Gastrocnemius medialis (tissue), 4 donors: ENCODE measurements at regions not wholly inside any gene's neighbourhood (a gene's known extent, or its start where the extent isn't known, plus 50 kb on each side); places are given as distances from the start of the nearest gene placed in this dataset.
A peak's percentile ranks its signal among the peaks of the same experiment; 100 is the strongest.

Experiments used
- ATAC-seq, 2 donors: fragments of 150-250 bp; one replicate each; pipeline ENCODE4 v1.9.1; 2016
- DNase-seq, 2 donors: peaks; one replicate each; pipeline ENCODE4 v3.0.0-alpha.2; 2019
- H3K27ac ChIP-seq, 4 donors: fragments of 200-600 bp; sonication (generic); 1 replicate in 1 of 4; 2 replicates in 3 of 4; pipeline ENCODE4 v1.5.1; 2016 to 2018; ENCODE audit warnings: mild to moderate bottlenecking in 2 of 4, moderate library complexity in 1 of 4
- H3K27me3 ChIP-seq, 3 donors: fragments of 200-600 bp; sonication (generic) in 2 of 3; 1 replicate in 1 of 3; 2 replicates in 2 of 3; pipeline versions ENCODE4 v1.5.1 to v1.6.0; 2016 to 2019; ENCODE audit warnings: mild to moderate bottlenecking in 1 of 3, moderate library complexity in 1 of 3
- H3K36me3 ChIP-seq, 2 donors: fragments of 200-600 bp; sonication (generic) in 1 of 2; one replicate each; pipeline ENCODE4 v1.5.1; 2017 to 2018
- H3K4me1 ChIP-seq, 2 donors: fragments of 200-600 bp; sonication (generic) in 1 of 2; one replicate each; pipeline ENCODE4 v1.5.1; 2016 to 2017; ENCODE audit warnings: mild to moderate bottlenecking in 2 of 2
- H3K4me3 ChIP-seq, 4 donors: fragments of 200-600 bp; sonication (generic) in 3 of 4; 1 replicate in 1 of 4; 2 replicates in 3 of 4; pipeline ENCODE4 v1.5.1; 2016 to 2019; ENCODE audit warnings: mild to moderate bottlenecking in 2 of 4
- H3K9me3 ChIP-seq, 3 donors: fragments of 200-600 bp; sonication (generic) in 2 of 3; 1 replicate in 1 of 3; 2 replicates in 2 of 3; pipeline ENCODE4 v1.5.1; 2016 to 2019
- POLR2A ChIP-seq, 2 donors: fragments of 450-650 bp; IDR thresholded peaks; one replicate each; pipeline ENCODE4 v1.6.1; 2017; ENCODE audit warnings: antibody characterized with exemption in 2 of 2, mild to moderate bottlenecking in 2 of 2, moderate library complexity in 2 of 2
- in situ Hi-C, 4 donors: fragments of 200-750 bp; cut with MboI; loops; one replicate each; pipeline versions ENCODE4 v1.15.0 to v1.8.0; 2017; ENCODE audit warnings: low sequenced_read_pairs in 4 of 4
- intact Hi-C: fragments of 100-400 bp; cut with DNase I; formaldehyde crosslinking; loops from one replicate; pipeline ENCODE4 v1.15.1; 2023; ENCODE audit warnings: low total_unique reads
- TF ChIP-seq, protein P1 (sequence below), 5 experiments: fragments of 450-650 bp in 3 of 5; fragments of 200-600 bp in 2 of 5; sonication (generic) in 2 of 5; IDR thresholded peaks in 4 of 5; conservative IDR thresholded peaks in 1 of 5; 1 replicate in 4 of 5; 2 replicates in 1 of 5; pipeline ENCODE4 v1.5.1; 2016 to 2019; ENCODE audit warnings: antibody characterized with exemption in 5 of 5, mild to moderate bottlenecking in 3 of 5, moderate library complexity in 3 of 5

DNA sequence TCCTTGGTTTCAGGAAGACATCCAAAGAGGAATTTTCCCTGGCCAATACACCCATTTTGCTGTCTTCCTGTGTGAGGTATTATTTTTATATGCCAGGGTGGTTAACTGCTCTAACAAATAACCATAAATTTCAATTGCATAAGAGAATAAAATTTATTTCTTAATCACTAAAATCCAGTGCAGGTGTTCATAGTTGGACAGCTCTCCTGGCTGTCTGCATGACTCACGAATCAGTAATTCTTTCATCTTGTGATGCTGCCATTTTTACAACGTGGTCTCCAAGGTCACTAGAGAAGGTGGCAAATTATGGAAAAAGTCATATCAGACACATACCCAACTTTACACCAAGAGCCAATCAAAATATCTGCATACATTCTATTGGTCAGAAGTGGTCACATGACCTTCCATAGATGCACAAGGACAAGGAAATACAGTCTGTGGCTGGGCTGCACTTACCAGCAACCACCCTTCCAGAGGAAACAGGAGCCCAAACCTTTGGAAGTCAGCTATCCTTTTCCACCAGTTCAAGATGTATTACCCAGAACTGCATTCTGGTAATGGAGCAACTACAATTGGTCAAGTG lies 193.5 kb upstream of the PLEKHG7 start:
- TF ChIP-seq POLR2A (IDR thresholded peaks at IDR 0.05): no peak
- intact Hi-C loops: loop anchor here (5.0 to 10.0 kb wide), 2 partner anchors 63 to 264 kb away; no protein-coding TSS in a partner anchor
- DNase-seq (no peak), ATAC-seq (peak; percentile 22 to 34)
- in situ Hi-C loops: no loop called here
- Histone ChIP-seq H3K4me1 (peaks cover 27 to 29% of the 10 kb centered on the region in 2 donors), H3K27ac (no peak overlapping the region), H3K4me3 (no peak overlapping the region), H3K36me3 (no peaks in the 10 kb centered on the region), H3K9me3 (no peaks in the 10 kb centered on the region), H3K27me3 (no peaks in the 10 kb centered on the region)

GRCh38 chr12:92506891-92507290 lies 195.9 kb upstream of the PLEKHG7 start:
- Histone ChIP-seq H3K9me3 (no peaks in the 10 kb centered on the region), H3K4me3 (no peak overlapping the region), H3K36me3 (no peaks in the 10 kb centered on the region), H3K27me3 (no peaks in the 10 kb centered on the region), H3K4me1 (peaks cover 46 to 48% of the 10 kb centered on the region in 2 donors), H3K27ac (peak overlapping the region; percentile 51 to 74 (median 70))
- intact Hi-C loops (loop anchor here (5.0 to 10.0 kb wide), 2 partner anchors 65 to 262 kb away; no protein-coding TSS in a partner anchor), in situ Hi-C loops (no loop called here)
- DNase-seq (no peak), ATAC-seq (no peak)
- TF ChIP-seq, protein P1, sequence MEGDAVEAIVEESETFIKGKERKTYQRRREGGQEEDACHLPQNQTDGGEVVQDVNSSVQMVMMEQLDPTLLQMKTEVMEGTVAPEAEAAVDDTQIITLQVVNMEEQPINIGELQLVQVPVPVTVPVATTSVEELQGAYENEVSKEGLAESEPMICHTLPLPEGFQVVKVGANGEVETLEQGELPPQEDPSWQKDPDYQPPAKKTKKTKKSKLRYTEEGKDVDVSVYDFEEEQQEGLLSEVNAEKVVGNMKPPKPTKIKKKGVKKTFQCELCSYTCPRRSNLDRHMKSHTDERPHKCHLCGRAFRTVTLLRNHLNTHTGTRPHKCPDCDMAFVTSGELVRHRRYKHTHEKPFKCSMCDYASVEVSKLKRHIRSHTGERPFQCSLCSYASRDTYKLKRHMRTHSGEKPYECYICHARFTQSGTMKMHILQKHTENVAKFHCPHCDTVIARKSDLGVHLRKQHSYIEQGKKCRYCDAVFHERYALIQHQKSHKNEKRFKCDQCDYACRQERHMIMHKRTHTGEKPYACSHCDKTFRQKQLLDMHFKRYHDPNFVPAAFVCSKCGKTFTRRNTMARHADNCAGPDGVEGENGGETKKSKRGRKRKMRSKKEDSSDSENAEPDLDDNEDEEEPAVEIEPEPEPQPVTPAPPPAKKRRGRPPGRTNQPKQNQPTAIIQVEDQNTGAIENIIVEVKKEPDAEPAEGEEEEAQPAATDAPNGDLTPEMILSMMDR (IDR thresholded peaks at IDR 0.05 in 4 of 5, conservative IDR thresholded peaks at IDR 0.05 in 1 of 5): no peak
- no peak for TF ChIP-seq POLR2A (IDR thresholded peaks at IDR 0.05)

DNA sequence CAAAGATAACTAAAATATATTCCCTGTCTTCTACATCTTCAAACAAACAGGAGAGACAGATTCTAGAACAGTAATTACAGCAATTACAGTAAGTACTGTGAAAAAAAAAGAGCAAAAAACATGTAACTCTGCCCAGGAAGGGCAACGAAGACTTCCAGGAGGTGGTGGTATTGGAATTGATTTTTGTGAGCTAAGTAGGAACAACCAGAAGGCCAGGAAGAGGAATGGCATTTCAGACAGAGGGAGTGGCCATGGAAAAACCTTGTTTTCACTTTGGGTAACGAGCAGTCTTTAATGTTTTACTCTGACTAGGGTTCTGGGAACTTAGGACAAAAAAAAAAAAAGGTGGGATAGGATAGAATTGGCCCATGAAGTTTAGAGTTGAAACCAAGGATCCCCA lies 196.3 kb upstream of the PLEKHG7 start:
- no peaks in the 10 kb centered on the region for H3K9me3 ChIP-seq
- in situ Hi-C loops: no loop called here
- H3K27ac ChIP-seq: peak overlapping the region; percentile 51 to 74 (median 70)
- H3K36me3 ChIP-seq: no peaks in the 10 kb centered on the region
- ATAC-seq (no peak), DNase-seq (no peak)
- peaks cover 46 to 48% of the 10 kb centered on the region in 2 donors for H3K4me1 ChIP-seq
- no peaks in the 10 kb centered on the region for H3K27me3 ChIP-seq
- intact Hi-C loops: loop anchor here (5.0 to 10.0 kb wide), 2 partner anchors 66 to 262 kb away; no protein-coding TSS in a partner anchor
- H3K4me3 ChIP-seq: no peak overlapping the region
- TF ChIP-seq POLR2A (IDR thresholded peaks at IDR 0.05): no peak

- no peaks in the 10 kb centered on the region for H3K9me3 ChIP-seq
- TF ChIP-seq, protein P1 (IDR thresholded peaks at IDR 0.05 in 4 of 5, conservative IDR thresholded peaks at IDR 0.05 in 1 of 5): no peak
- TF ChIP-seq POLR2A (IDR thresholded peaks at IDR 0.05): no peak
- H3K4me3 ChIP-seq: peak overlapping the region; percentile 0 to 18 (median 8)
- ATAC-seq (peak; percentile 27 to 48), DNase-seq (peak in 1 of 2 donors; percentile 39)
- H3K27me3 ChIP-seq: no peaks in the 10 kb centered on the region
- in situ Hi-C loops (no loop called here), intact Hi-C loops (loop anchor here (5.0 to 10.0 kb wide), 2 partner anchors 67 to 261 kb away; no protein-coding TSS in a partner anchor)
- peak overlapping the region; percentile 51 to 74 (median 70) for H3K27ac ChIP-seq
- no peaks in the 10 kb centered on the region for H3K36me3 ChIP-seq
- peaks cover 46 to 48% of the 10 kb centered on the region in 2 donors for H3K4me1 ChIP-seq
Observed at GRCh38 chr12:92505254-92506231, 197.2 kb upstream of the PLEKHG7 start.

GRCh38 chr12:92504594-92504981 lies 198.2 kb upstream of the PLEKHG7 start:
- Histone ChIP-seq H3K9me3 (no peaks in the 10 kb centered on the region), H3K4me1 (peaks cover 46 to 48% of the 10 kb centered on the region in 2 donors), H3K36me3 (no peaks in the 10 kb centered on the region), H3K4me3 (no peak overlapping the region), H3K27me3 (no peaks in the 10 kb centered on the region), H3K27ac (peak overlapping the region; percentile 51 to 74 (median 70))
- DNase-seq: no peak
- in situ Hi-C loops (no loop called here), intact Hi-C loops (loop anchor here (5.0 to 10.0 kb wide), 2 partner anchors 37 to 260 kb away; no protein-coding TSS in a partner anchor)
- TF ChIP-seq POLR2A (IDR thresholded peaks at IDR 0.05): no peak
- TF ChIP-seq, protein P1 (IDR thresholded peaks at IDR 0.05 in 4 of 5, conservative IDR thresholded peaks at IDR 0.05 in 1 of 5): no peak
- ATAC-seq: no peak
